Urinary bladder (tissue), 3 donors: ENCODE measurements at regions not wholly inside any gene's neighbourhood (a gene's known extent, or its start where the extent isn't known, plus 50 kb on each side); places are given as distances from the start of the nearest gene placed in this dataset.

Experiments used
- DNase-seq: peaks from one replicate; pipeline ENCODE4 v3.0.0-alpha.2; 2015; ENCODE audit errors: extremely low spot score
- H3K27ac ChIP-seq: one replicate; pipeline ENCODE4 v1.5.1; 2013; ENCODE audit warnings: low read depth, mild to moderate bottlenecking, moderate library complexity
- H3K36me3 ChIP-seq: one replicate; pipeline ENCODE4 v1.6.1; 2013; ENCODE audit warnings: mild to moderate bottlenecking, moderate library complexity; ENCODE audit not compliant: insufficient read depth
- H3K4me1 ChIP-seq: one replicate; pipeline ENCODE4 v1.6.1; 2013; ENCODE audit warnings: mild to moderate bottlenecking, moderate library complexity; ENCODE audit not compliant: insufficient read depth
- H3K4me3 ChIP-seq: one replicate; pipeline ENCODE4 v1.5.1; 2013; ENCODE audit warnings: low read depth, low read length
- WGBS: extraction: QIAGEN DNeasy Blood & Tissue Kit; methylation state at CpG from one replicate; pipeline ENCODE4 v1.1.7; 2013; 5-methylcytosine and 5-hydroxymethylcytosine counted together
- donor health status: healthy with polysubstance abuse.
- donor health status: healthy.

GRCh38 chr7:68509603-68510002 is 1088.7 kb upstream of the AUTS2 start:
- Histone ChIP-seq H3K4me3 (no peak overlapping the region), H3K4me1 (no peaks in the 10 kb centered on the region), H3K36me3 (no peaks in the 10 kb centered on the region), H3K27ac (no peak overlapping the region)
- 84% methylated on average over 5 of the region's 5 CpGs for WGBS
- DNase-seq = no peak

GRCh38 chr7:68511281-68511680 is 1087.0 kb upstream of the AUTS2 start:
- WGBS = 31% methylated on average over 10 of the region's 10 CpGs
- Histone ChIP-seq H3K27ac (no peak overlapping the region), H3K4me1 (no peaks in the 10 kb centered on the region), H3K36me3 (no peaks in the 10 kb centered on the region), H3K4me3 (no peak overlapping the region)
- DNase-seq = no peak

- 83% methylated on average over 5 of the region's 5 CpGs for WGBS
- Histone ChIP-seq H3K36me3 (no peaks in the 10 kb centered on the region), H3K27ac (no peak overlapping the region), H3K4me1 (no peaks in the 10 kb centered on the region), H3K4me3 (no peak overlapping the region)
- no peak for DNase-seq
These were observed 1085.8 kb upstream of the AUTS2 start for GRCh38 chr7:68512466-68512865.

GRCh38 chr7:68518060-68518459 is 1080.2 kb upstream of the AUTS2 start:
- H3K27ac ChIP-seq = no peak overlapping the region

GRCh38 chr7:68524126-68524525 is 1074.1 kb upstream of the AUTS2 start:
- H3K4me1 ChIP-seq = no peaks in the 10 kb centered on the region
- no peak overlapping the region for H3K4me3 ChIP-seq
- no peak overlapping the region for H3K27ac ChIP-seq
- no peaks in the 10 kb centered on the region for H3K36me3 ChIP-seq
- no peak for DNase-seq
- WGBS = 85% methylated on average over 3 of the region's 3 CpGs

More at GRCh38 chr7:68518060-68518459, 1080.2 kb upstream of the AUTS2 start:
- H3K36me3 ChIP-seq = no peaks in the 10 kb centered on the region
- no peaks in the 10 kb centered on the region for H3K4me1 ChIP-seq
- DNase-seq = no peak
- H3K4me3 ChIP-seq = no peak overlapping the region
- WGBS = 97% methylated on average over 4 of the region's 4 CpGs

- WGBS = 93% methylated on average over 4 of the region's 4 CpGs
- H3K36me3 ChIP-seq = no peaks in the 10 kb centered on the region
- H3K4me1 ChIP-seq = no peaks in the 10 kb centered on the region
- no peak overlapping the region for H3K4me3 ChIP-seq
- DNase-seq = no peak
- H3K27ac ChIP-seq = no peak overlapping the region
These were observed 1069.1 kb upstream of the AUTS2 start for GRCh38 chr7:68529221-68529620.

- H3K36me3 ChIP-seq = no peaks in the 10 kb centered on the region
- H3K27ac ChIP-seq = no peak overlapping the region
- no peak for DNase-seq
- no peak overlapping the region for H3K4me3 ChIP-seq
- no peaks in the 10 kb centered on the region for H3K4me1 ChIP-seq
- 89% methylated on average over 22 of the region's 22 CpGs for WGBS
These were observed 1063.0 kb upstream of the AUTS2 start for GRCh38 chr7:68535266-68535665.

GRCh38 chr7:68537051-68537773 is 1061.1 kb upstream of the AUTS2 start:
- Histone ChIP-seq H3K27ac (no peak overlapping the region), H3K4me3 (no peak overlapping the region), H3K4me1 (no peaks in the 10 kb centered on the region), H3K36me3 (no peaks in the 10 kb centered on the region)
- 38% methylated on average over 6 of the region's 6 CpGs for WGBS
- no peak for DNase-seq

GRCh38 chr7:68537774-68538071 is 1060.6 kb upstream of the AUTS2 start:
- WGBS = 70% methylated on average over 5 of the region's 5 CpGs
- no peaks in the 10 kb centered on the region for H3K36me3 ChIP-seq

GRCh38 chr7:68542831-68543230 is 1055.4 kb upstream of the AUTS2 start:
- Histone ChIP-seq H3K36me3 (no peaks in the 10 kb centered on the region), H3K4me1 (no peaks in the 10 kb centered on the region), H3K4me3 (no peak overlapping the region), H3K27ac (no peak overlapping the region)
- WGBS = 66% methylated on average over 3 of the region's 3 CpGs
- DNase-seq = no peak

More at GRCh38 chr7:68537774-68538071, 1060.6 kb upstream of the AUTS2 start:
- Histone ChIP-seq H3K4me1 (no peaks in the 10 kb centered on the region), H3K27ac (no peak overlapping the region), H3K4me3 (no peak overlapping the region)
- DNase-seq = no peak

GRCh38 chr7:68544851-68545250 is 1053.4 kb upstream of the AUTS2 start:
- WGBS = 59% methylated on average over 4 of the region's 4 CpGs
- H3K27ac ChIP-seq = no peak overlapping the region
- no peak for DNase-seq
- no peaks in the 10 kb centered on the region for H3K36me3 ChIP-seq
- H3K4me3 ChIP-seq = no peak overlapping the region
- no peaks in the 10 kb centered on the region for H3K4me1 ChIP-seq

- DNase-seq = no peak
- Histone ChIP-seq H3K27ac (no peak overlapping the region), H3K36me3 (no peaks in the 10 kb centered on the region), H3K4me1 (no peaks in the 10 kb centered on the region), H3K4me3 (no peak overlapping the region)
- WGBS = 69% methylated on average over 6 of the region's 6 CpGs
These were observed 1051.1 kb upstream of the AUTS2 start for GRCh38 chr7:68547181-68547580.

- DNase-seq = no peak
- no peaks in the 10 kb centered on the region for H3K4me1 ChIP-seq
- H3K36me3 ChIP-seq = no peaks in the 10 kb centered on the region
- 56% methylated on average over 10 of the region's 10 CpGs for WGBS
- no peak overlapping the region for H3K27ac ChIP-seq
- H3K4me3 ChIP-seq = no peak overlapping the region
These were observed 1050.5 kb upstream of the AUTS2 start for GRCh38 chr7:68547799-68548198.

- no peaks in the 10 kb centered on the region for H3K36me3 ChIP-seq
- H3K4me3 ChIP-seq = no peak overlapping the region
- WGBS = 94% methylated on average over 2 of the region's 2 CpGs
- no peak for DNase-seq
- no peaks in the 10 kb centered on the region for H3K4me1 ChIP-seq
- no peak overlapping the region for H3K27ac ChIP-seq
These were observed 1048.2 kb upstream of the AUTS2 start for GRCh38 chr7:68550027-68550426.

GRCh38 chr7:68550635-68551034 is 1047.6 kb upstream of the AUTS2 start:
- Histone ChIP-seq H3K36me3 (no peaks in the 10 kb centered on the region), H3K4me1 (no peaks in the 10 kb centered on the region), H3K27ac (no peak overlapping the region), H3K4me3 (no peak overlapping the region)
- WGBS = 79% methylated on average over 3 of the region's 3 CpGs
- no peak for DNase-seq
